GM18507 (cell line): ENCODE measurements at regions not wholly inside any gene's neighbourhood (a gene's known extent, or its start where the extent isn't known, plus 50 kb on each side); places are given as distances from the start of the nearest gene placed in this dataset.
A peak's percentile ranks its signal among the peaks of the same experiment; 100 is the strongest.

ENCODE experiments used
- DNase-seq: peaks from one replicate; pipeline ENCODE4 v3.0.0; 2011; ENCODE audit warnings: low read depth; ENCODE audit not compliant: insufficient read length; ENCODE audit errors: extremely low spot score
- FAIRE-seq: peaks from 2 replicates; lab custom pipeline; 2011; peaks lifted over from hg19 to GRCh38; lab: Jason Lieb, UNC

DNA sequence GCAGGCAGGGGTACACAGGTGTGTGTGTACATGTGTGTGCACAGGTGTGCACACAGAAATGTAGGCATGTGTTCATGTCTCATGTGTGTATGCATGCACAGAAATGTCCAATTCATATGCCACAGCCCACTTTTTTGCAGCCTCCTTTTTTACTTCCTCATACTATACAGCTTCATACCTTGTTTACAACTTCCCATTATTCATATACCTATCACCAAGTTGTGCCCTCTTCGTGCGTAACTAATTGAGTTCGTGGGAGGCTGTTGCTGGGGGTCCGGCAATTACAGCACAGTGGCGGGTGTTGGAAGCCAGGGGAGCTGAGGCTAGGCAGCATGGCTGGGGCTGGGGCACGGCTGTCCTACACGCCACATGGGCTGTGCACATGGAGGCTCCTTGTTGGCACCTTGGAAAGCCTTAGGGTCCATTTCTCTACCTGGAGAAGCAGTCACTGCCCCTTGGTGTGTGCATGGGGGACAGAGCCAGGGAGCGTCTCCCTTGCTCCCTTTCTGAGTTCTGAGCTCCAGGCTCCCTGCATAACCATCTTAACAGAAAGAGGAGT lies 266.7 kb downstream of the ENGASE start:
- DNase-seq (no peak), FAIRE-seq (peak; percentile 15)

DNA sequence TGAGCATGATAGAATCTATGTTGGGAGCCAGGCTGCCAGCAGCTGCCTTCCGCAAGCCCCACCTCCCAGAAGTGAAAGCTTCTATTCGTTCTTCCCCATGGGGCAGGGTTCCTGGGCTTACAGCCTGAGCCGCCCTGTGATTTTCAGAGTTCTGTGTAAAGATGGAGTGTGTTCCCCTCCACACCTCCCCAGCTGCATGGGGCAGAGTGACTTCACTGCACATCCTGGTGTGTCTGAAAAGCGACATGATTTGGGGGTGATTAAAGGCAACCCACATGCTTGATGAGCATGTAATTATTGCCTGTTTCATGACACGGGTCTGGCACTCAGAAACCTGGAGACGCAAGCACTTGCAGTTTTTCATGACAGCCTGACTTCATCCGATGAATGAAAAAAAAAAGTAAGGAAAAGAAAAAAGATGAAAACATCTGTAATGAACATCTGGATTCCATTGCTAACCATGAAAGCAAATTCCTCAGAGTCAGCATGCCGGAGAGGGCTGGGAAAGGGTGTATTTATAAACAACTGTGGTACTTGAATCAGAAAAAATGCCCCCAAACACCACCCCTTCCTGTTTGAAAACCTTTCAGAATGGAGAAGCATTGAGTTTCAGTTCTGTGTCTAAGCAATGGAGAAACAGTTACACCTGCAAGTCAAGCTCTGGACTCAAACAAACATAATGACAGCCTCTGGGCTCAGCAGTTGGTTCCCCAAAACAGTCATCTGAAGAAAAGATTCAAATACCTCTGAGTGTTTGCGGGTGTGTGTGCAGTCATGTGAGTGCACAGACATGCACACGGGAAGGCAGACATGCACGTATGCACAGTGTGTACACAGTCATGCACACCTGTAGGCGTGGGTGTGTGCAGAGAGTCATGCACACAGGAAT lies 266.0 kb downstream of the ENGASE start:
- DNase-seq (peak; percentile 36), FAIRE-seq (peak; percentile 87)

DNA sequence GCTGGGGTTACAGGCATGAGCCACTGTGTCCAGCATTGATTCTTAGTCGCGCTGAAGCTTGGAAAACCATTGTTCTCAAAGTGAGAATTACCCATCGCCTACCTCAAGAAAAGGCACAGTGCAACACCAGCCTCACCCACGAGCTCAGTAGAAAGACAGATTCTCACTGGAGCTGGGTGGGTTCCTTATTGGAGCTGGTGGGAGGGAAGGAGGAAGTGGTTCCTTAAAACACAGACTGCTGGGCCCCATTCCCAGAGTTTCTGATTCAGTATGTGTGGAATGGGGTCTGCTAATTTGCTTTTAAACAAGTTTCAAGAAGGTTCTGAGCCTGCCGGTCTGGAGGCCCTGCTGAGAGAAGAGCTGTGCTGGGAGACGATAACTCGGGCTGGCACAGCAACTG lies 264.7 kb downstream of the ENGASE start:
- DNase-seq (no peak), FAIRE-seq (no peak)

DNA sequence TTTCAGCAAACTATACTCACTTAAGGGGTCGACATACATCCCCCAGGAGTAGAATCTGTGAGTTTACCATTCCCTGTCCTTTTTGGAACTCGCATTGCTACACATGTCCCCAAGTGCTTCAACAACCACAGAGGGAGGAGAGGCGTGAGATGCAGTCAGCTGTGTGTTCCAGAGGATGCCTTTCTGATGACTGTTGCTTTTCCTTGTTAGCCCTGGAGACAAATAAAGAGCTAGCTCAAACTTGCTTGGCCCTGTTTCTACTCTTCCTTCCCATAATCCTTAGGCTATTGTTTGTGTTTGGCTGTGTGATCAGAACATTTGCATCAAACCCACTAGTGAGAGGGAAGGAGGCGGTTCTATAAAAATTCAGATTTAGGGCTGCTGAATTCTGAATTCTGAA lies 264.0 kb downstream of the ENGASE start:
- no peak for FAIRE-seq
- DNase-seq: no peak

DNA sequence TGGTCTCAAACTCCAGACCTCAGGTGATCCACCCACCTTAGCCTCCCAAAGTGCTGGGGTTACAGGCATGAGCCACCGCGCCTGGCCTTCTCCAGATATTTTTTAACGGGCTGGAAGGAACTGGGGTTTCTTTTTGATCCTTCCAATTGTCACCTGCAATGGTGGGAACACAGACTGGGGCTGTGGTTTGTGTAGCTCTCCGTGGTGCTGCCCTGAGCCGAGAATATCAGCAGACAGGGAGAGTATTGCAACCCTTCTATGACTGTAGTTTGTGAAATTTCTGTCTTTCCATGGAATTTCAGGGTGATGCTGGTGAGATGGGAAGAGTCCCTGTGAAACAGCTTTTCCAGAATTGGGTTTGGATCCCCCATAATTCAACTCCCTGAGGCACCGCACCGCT lies 263.5 kb downstream of the ENGASE start:
- FAIRE-seq (no peak), DNase-seq (no peak)

DNA sequence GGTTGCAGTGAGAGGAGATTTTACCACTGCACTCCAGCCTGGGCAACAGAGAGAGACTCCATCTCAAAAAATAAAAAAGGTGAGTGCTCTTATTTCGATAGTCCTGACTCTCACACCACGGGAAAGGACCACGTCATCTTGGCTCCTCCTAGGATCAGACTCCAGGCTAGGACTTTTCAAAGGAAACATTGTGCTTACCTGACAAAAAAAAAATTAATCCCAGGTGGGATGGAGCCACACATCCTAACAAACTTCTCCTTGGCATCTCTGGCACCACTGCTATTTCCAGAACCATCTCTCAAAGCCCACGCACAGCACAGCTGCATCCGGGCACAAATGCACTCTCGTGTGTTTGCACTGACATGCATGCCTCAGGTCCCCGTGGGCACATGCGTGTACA lies 262.4 kb downstream of the ENGASE start:
- no peak for DNase-seq
- no peak for FAIRE-seq

DNA sequence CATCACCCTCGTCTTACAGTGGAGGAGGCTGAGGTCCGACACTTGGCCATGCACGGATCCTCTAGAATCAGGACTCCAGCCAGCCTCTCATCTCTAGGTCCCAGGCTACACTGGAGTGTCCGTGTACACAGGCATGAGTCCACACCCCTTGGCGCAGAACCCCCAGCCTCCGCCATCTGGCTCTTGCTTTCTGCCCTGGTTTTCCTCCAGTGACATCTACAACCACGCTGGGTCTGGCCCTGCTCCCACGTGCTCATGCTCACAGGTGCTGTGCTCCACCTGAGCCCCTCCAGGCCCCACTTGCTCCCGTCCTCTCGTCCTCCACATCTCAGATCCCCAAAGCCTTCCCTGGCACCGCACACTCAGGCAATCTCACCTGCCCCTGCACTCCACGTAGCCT lies 260.8 kb downstream of the ENGASE start:
- FAIRE-seq: no peak
- no peak for DNase-seq

DNA sequence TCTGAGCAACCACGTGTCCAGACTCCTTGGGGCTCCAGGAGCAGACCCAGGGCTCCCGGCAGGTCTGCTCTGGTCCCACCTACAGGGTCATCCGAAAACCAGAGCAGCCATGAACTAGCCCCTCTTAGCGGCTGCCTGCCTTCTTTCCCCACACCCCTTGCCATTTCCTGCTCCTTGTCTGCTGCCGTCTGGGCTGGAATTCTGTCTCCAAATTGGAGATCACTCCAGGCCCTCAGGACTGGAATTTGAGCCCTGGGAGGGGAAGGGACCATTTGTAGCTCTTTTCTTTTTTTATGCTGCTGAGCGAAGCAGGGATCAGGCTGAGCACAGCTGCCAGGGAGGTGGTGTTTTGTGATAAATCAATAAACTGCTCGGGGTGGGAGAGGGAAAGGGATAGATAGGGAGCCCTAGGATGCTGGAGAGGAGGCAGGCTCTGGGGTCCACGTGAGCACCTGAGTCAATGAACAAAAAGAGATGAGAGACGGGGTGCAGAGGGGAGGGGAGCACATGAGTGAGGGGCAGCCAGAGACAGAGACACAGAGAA lies 257.5 kb downstream of the ENGASE start:
- DNase-seq: no peak
- no peak for FAIRE-seq

DNA sequence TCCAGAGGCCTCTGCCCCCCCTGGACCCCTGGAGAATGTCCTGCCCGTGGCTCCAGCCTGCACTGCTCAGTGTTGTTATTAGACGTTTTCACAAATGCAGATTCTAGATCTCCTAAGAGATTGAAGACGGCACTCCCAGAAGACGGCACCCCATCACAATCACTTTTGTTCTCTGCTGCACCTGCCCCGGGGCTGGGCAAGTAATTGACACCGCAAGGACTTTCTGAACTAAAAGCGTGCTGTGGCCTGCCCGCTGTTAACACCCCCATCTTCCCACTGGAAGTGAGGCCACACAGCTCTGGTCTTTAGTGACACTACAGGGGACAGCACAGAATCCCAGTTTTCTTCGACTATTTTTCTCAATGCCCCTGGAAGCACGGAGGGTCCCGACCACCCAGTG lies 256.9 kb downstream of the ENGASE start:
- FAIRE-seq (no peak), DNase-seq (no peak)

DNA sequence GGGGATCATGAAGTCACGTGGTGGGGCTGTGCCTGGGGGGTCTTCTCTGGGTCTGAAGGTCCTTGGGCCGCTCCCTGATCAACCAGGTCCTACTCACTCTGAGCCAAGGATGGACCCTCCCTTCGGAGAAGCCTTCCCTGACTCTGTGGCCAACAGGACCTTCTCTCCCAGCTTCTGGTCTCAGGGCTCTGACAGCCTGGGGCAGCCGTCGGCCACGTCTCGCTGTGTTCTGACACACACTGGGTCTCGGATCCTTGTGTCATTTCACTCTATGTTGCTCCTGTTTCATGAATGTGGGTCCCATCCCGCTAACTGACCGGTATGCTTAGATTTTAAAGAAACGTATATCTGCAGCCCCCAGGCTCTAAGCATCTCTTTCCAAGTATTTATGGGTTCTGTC lies 256.1 kb downstream of the ENGASE start:
- FAIRE-seq (no peak), DNase-seq (no peak)

DNA sequence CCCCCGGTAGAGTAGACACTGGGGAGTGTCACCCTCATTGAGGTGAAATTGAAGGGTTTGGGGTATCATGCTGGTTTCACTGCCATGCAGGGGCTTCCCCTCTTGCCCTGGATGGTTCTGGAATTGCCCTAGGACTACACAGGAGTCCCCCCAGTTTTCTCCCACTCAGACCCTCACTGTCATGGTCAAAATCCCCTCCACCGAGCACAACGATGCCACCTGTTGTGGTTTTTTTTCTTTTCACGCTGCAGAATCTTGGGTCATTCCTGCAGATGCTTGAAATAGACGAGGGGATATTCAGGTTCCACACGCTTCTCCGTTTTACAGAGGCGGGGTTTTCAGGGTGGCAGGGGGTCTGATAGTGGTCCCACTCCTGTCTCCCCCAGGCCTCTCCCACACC lies 255.6 kb downstream of the ENGASE start:
- no peak for FAIRE-seq
- no peak for DNase-seq

DNA sequence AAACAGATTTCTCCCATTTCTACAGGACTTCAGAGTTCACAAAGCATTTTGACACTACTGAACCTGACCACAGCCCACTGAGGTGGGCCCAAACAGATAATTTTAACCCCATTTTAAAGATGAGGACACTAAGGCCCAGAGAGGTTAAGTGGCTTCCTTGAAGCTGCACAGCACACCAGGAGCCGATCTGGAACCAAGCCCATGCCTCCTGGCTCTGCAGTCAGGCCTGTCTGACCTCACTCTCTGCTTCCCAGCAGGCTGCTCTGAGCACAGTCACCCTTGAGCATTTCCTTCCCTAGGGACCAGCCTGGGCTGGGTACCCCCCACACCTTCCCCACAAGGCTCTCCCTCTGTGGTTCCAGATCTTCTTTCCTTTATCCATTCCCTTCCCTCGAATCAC lies 252.2 kb downstream of the ENGASE start:
- FAIRE-seq (no peak), DNase-seq (no peak)

DNA sequence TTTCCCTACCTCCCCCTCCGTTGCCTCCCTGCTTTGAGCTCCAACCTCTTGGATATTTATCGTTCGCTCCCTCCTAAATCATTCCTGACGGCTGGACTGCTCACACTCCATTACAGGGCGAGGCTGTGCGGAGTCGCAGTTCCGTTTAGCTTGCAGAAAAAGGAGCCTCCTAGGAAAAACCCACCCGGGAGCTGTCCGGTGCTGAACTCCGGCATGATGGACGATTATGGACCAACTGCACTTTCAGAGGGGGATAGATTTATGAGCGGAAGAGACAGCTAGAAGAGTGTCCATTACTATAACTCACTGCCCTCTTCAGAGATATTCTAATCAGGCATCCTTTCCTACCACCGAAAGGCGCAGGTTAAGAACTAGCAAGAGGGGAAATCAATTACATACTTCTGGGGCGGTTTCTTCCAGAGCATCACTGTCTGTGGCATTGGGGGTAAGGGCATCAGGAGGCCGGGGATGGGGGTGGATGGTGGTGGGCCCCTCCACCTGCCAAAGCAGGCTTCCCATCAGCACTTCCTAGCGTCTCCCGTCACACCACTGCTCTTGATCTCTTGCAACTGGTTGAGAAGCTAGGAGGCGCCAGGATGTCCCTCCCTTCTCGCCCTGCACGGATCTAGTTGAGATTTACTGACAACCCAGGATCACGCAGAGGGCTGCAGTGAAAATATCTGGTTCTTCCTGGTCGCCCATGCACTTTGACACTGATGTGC lies 251.2 kb downstream of the ENGASE start:
- DNase-seq (no peak), FAIRE-seq (no peak)

DNA sequence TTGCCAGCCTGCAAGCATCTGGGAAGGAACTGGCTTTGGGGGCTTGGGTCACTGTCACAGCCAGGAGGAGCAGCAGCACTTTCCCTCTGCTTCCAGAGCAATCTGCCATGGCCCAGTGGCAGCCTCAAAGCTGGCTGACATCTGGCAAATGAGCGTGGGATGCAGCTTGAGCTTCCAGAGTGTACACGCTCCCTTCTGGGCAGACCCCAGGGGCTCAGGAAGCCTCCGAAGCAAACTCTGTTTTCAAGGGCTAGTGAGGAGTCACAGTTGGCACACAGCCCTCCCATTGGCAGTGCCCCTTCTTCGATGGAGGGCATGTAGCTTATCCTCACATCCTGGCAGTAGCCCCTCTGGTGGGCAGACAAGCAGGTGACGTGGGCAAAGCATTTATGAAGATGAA lies 249.6 kb downstream of the ENGASE start:
- DNase-seq: no peak
- no peak for FAIRE-seq

DNA sequence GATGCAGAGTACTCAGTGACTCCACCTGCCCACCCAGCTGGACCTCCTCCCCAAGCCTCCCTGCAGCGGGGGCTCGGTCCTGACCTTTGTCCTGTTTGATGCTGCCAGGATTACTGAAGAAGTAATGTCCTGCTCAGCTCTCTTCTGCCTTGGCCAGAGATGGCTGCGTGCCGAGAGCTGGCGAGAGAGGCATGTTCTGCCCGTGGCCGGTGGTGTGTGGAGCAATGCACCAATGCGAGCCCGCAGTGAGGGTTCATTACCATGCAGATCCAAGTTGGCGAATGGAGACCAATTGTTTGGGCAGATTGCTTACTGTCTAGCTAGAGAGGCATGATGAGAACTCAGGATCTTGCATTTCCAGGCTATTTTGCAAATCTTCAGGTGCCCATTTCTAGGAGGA lies 248.9 kb downstream of the ENGASE start:
- no peak for FAIRE-seq

DNA sequence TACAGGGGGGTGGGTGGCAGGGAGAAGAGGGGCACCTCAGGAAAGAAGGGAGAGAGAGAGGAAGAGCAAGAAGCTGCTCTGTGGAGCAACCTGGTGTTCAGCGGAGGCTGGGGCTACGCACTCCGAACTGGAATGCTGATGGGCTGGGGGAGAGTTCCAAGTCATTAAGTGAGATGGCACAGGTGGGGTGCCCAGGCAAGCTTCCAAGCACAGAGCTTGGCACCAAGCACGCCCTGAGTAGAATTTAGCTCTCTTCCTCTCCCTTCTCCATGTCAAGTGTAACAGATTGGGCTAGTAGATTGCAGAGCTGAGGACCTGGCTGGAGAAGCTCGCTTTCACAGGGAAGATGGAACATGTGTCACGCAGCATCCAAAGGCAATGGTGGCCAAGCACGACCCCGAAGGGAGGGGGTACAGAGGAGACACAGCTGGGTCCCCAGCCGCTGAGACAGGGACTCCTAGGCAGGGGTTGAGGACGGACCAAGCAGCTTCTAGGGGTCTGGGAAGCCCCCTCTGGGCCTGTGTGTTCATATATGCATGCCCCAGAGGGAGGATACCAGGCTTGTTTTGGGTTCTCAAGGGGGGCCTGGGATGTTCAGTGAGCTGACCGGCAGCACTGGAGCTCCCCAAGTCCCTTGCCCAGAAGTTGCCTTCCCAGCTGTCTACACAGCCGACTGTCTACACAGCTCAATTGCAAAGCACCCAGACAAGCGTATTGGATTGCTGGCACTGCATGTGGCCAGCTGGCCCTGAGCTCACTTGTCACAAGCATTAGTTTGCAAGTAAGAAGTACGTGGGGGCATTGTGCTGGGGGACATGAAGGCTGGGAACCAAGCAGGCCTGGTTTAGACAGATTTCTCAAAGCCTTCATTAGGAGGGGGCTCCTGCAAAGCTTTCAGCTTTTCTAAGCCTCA lies 247.8 kb downstream of the ENGASE start:
- no peak for FAIRE-seq
- no peak for DNase-seq

More for the DNA sequence above, 248.9 kb downstream of the ENGASE start:
- no peak for DNase-seq

DNA sequence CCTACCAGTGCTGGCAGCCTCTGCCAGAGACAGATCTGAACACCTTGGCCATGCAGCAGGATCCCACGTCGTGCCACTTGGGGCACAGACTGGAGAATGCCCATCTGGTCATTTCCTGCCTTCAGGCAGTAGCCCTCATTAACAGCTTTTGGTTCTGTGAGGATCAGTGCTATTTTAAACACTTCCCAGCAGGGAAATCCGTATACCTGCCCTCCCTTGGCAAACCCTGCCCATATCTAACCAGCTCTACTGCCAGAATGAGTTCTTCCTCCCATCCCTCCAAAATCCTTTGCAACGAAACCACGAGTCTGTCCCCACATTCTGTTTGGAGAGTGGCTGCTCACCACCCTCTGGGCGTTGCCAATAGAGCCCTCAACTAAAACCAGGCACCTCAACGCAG lies 245.7 kb downstream of the ENGASE start:
- DNase-seq (no peak), FAIRE-seq (no peak)

DNA sequence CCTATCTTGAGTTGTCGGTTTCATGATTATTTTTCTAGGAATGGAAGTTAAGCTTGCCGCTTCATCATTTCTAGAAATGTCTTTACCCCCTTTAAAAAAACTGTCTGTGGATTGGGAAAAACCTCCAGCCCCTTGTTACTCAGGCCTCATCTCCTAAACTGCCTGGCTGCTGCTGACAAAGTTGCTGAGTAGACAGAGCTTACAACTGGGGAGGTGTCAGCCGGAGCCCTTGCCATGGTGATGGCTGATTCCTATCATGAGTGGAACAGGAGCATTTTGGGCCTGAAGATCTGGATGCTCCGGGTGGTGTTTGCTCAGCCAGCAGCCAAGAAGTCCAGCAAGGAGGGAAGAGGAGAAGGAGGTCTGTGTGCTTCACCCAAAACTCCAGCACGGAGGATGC lies 243.3 kb downstream of the ENGASE start:
- no peak for DNase-seq
- FAIRE-seq: no peak

DNA sequence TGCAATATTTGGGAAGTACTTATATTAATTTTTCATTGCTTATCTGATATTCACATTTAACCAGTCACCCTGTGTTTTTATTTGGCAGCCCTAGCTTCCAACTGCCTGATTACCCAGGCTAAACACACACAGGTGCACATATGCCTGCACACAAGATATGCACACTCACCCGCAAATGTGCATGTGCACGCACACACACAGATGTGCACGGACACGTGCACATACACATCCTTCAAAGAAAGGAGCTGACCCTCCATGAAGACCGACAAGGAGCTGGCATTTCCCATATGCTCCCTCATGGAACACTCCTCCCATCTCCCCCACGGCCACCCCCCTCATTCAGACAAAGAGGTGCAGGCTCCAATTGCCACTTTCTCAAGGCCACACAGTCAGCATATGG lies 242.2 kb downstream of the ENGASE start:
- DNase-seq: no peak
- FAIRE-seq: no peak
